ENCODE measurements at regions not wholly inside any gene's neighbourhood (a gene's known extent, or its start where the extent isn't known, plus 50 kb on each side); places are given as distances from the start of the nearest gene placed in this dataset.
"Not testable (repeated sequence)": the region's sequence is repeated elsewhere in the genome, so short reads cannot be mapped to it uniquely, and the experiment has no call there.

DNA sequence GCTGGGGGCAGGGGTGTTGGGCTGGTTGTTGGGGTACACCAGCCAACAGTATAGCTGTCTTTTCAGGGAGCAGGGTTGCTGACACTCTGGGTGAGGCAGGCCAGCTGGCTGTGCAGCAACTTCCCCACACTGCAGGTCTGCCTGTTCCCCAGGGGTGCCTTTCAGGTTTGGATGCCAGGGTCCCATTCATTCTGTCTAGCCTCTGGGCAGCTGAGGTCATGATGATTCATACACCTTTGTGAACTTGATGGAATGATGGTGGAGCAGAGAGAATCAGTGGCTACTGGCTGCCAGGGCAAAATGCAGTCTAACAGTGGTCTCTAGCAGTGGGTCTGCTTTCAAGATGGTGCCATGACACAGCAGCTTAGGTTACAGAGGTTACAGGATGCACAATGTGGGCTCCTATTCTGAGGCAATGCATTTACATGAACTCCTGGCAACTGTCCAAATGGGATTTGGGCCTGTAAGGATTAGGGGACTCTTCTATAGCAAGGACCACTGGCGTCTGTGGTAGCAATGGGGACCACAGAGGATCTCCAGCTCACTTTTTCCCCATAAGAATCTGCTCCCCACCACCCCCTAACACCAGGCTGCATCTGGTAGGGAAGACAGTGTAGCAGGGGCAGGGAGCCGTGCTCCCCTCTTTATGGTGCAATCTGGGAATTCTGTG lies 103.7 kb downstream of the FEM1C start:
- ATAC-seq, result no peak
- intact Hi-C loops (cut with DNase I, micrococcal nuclease), result no loop called here
- no peak for DNase-seq

- intact Hi-C loops (cut with DNase I, micrococcal nuclease), result no loop called here
- ATAC-seq (no peak), DNase-seq (no peak)
These were observed 104.9 kb downstream of the FEM1C start for GRCh38 chr5:115439639-115440038.

DNA sequence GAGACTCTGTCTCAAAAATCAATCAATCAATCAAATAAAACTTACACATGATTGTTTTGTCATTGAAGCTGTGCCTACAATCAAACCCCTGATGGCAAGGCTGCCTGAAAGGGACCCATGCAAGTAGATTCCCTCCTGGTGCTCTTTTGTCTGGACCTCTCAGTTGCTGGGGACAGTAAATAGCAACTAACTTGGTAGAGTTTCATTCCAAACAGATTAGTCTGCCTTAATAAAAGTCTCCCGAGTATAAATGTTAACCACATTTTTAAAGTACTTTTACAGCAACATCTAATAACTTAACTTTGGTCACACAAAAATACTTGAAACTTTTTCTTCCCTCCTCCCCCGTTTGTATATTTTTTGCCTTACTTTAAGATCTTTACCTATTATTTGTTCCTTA lies 105.5 kb downstream of the FEM1C start:
- ATAC-seq, result no peak
- no peak for DNase-seq
- intact Hi-C loops (cut with DNase I, micrococcal nuclease), result no loop called here

GRCh38 chr5:115435778-115436712 lies 108.5 kb downstream of the FEM1C start:
- no peak for ATAC-seq
- intact Hi-C loops (cut with DNase I, micrococcal nuclease), result no loop called here
- DNase-seq, result no peak

GRCh38 chr5:115435065-115435777 lies 109.4 kb downstream of the FEM1C start:
- no peak for ATAC-seq
- DNase-seq, result no peak
- intact Hi-C loops (cut with DNase I, micrococcal nuclease), result no loop called here

DNA sequence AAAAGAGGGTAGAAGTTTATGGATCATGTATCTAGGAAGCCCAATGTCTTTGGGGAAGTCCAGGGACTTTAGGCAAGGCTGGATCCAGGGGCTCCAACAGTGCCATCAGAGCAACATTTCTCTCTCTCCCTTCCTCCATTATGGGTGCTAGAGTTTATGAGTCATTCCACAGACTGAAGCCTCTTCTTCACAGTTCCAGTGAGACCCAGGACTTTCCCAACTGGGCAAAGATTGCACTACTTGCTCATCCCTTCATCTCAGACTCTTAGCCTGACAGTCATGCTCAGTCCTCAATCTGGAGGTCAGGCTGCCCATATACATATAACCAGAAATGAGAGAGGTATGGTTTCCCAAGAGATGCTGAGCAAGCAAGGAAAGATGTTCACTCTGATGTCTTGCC lies 110.7 kb downstream of the FEM1C start:
- intact Hi-C loops (cut with DNase I, micrococcal nuclease), result no loop called here
- no peak for DNase-seq
- ATAC-seq, result no peak

DNA sequence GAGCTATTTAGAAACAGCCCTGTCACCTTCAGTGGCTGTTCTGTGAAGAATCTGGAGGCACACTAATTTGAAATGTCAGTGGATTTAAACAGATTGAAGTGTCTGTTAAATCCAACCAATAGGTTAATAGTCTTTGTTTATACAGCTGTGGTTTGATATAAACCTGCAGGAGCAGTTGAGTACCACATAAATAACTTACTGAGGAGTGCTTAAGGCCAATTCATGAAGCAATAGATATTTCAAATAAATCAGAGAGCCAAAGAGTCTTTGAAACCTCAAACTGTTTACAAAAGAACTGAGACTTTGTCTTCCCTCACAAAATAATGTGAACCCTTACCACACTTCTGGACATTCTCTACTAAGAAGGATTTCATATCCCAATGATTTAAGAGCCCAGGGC lies 111.9 kb downstream of the FEM1C start:
- ATAC-seq, result no peak
- intact Hi-C loops (cut with DNase I, micrococcal nuclease), result no loop called here

GRCh38 chr5:115431116-115431515 lies 113.5 kb downstream of the FEM1C start:
- intact Hi-C loops (cut with DNase I, micrococcal nuclease), result no loop called here
- DNase-seq, result no peak
- ATAC-seq, result no peak

More for the DNA sequence above, 111.9 kb downstream of the FEM1C start:
- no peak for DNase-seq

- ATAC-seq (peak; percentile 42), DNase-seq (no peak)
- intact Hi-C loops (cut with DNase I, micrococcal nuclease), result no loop called here
These were observed 114.2 kb downstream of the FEM1C start for GRCh38 chr5:115430374-115430773.

DNA sequence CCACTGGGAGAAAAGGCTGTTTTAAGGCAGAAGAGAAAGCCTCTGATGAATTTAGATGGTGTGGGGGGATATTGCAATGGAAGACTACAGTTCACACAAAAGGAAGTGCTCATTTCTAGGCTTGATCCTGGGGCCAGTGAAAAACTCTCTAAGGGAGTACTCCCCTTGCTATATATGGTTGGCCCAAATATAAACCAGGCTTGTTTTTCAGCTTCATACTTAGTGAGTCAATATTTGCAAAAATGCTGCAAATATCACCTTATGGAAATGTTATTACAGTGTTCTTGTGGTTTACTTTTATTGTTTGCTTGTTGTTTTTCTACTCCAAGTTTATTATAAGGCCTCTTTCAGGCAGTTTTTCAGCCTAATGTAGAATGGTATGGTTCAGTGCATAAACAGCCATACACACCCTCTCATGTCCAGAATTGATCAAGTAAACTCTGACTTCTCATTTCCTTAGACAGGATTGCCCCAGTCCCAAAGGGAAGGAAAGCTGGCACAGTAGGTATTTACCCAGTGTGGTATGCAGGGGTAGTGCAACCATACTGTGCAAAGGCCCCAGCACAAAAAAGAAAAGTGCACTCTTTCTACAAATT lies 115.1 kb downstream of the FEM1C start:
- intact Hi-C loops (cut with DNase I, micrococcal nuclease), result loop anchor here in 1 of 2 donors (10.0 kb wide), 1 partner anchor 105 kb away; no protein-coding TSS in a partner anchor
- DNase-seq (no peak), ATAC-seq (peak; percentile 41)

DNA sequence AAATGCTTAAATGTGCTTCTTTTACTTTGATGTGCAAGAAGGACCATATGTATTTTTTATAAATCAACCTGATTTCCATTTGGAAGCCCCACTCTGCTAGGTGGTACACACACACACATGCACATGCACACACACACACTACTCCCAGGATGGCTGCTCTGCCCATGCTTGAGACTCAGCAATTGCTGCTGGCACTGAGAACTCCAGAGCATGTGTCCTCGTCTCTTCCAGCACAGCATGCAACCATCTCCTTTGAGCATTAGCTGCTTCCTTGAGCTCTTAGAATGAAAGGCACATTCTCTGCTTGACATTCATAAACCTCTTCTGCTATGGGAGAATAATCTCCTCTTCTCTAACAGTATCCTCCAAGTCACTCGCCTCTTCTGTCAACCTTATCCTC lies 115.9 kb downstream of the FEM1C start:
- ATAC-seq (no peak), DNase-seq (no peak)
- intact Hi-C loops (cut with DNase I, micrococcal nuclease), result loop anchor here in 1 of 2 donors (10.0 kb wide), 1 partner anchor 106 kb away; no protein-coding TSS in a partner anchor

GRCh38 chr5:115428248-115428647 lies 116.3 kb downstream of the FEM1C start:
- no peak for DNase-seq
- ATAC-seq, result no peak
- intact Hi-C loops (cut with DNase I, micrococcal nuclease), result loop anchor here in 1 of 2 donors (10.0 kb wide), 1 partner anchor 107 kb away; no protein-coding TSS in a partner anchor

DNA sequence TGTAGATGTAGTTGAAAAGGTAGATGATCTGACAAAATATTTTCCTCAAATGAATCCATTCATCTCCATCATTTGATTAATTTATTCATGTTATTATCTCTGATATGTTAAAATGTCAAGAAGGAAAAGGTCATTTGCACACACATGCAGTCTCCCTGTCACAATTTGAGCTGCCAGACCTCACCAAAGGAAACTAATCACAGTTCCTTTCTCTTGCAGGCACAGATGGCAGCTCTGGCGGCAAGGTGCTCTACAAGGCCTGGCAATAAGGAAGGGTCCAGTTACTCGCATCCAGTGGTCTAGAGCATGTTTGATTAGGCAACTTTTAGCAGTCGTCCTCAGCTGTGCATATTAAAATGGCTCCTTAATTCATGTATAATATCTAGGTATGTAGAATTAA lies 120.1 kb downstream of the FEM1C start:
- no peak for DNase-seq
- ATAC-seq, result no peak
- intact Hi-C loops (cut with DNase I, micrococcal nuclease), result loop anchor here in 1 of 2 donors (10.0 kb wide), 1 partner anchor 110 kb away; no protein-coding TSS in a partner anchor

DNA sequence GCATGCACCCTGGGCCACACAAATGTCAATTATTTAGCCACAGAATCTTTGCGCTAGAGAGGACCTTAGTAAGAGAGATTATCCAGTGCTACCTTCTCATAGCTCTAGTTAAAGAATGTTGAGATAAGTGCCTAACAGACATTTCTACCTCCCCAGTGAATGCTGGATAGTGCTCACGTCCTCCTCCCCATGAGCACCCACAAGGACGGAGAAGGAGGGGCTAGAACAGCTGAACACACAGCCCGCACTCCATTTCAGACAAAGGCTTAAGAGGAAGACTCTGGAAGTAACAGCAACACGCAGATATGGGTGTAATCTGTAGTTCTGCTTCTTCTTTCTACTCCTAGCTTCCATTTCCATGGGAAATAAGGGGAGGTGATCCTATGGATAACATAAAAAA lies 120.5 kb downstream of the FEM1C start:
- intact Hi-C loops (cut with DNase I, micrococcal nuclease), result loop anchor here in 1 of 2 donors (10.0 kb wide), 1 partner anchor 111 kb away; no protein-coding TSS in a partner anchor
- DNase-seq, result no peak
- no peak for ATAC-seq

- ATAC-seq (peak; percentile 78), DNase-seq (peak; percentile 63 to 77)
- intact Hi-C loops (cut with DNase I, micrococcal nuclease), result loop anchor here in 1 of 2 donors (10.0 kb wide), 1 partner anchor 111 kb away; no protein-coding TSS in a partner anchor
These were observed 121.0 kb downstream of the FEM1C start for GRCh38 chr5:115423541-115423940.

GRCh38 chr5:115423051-115423450 lies 121.5 kb downstream of the FEM1C start:
- no peak for ATAC-seq
- DNase-seq, result no peak
- intact Hi-C loops (cut with DNase I, micrococcal nuclease), result loop anchor here in 1 of 2 donors (10.0 kb wide), 1 partner anchor 112 kb away; no protein-coding TSS in a partner anchor

DNA sequence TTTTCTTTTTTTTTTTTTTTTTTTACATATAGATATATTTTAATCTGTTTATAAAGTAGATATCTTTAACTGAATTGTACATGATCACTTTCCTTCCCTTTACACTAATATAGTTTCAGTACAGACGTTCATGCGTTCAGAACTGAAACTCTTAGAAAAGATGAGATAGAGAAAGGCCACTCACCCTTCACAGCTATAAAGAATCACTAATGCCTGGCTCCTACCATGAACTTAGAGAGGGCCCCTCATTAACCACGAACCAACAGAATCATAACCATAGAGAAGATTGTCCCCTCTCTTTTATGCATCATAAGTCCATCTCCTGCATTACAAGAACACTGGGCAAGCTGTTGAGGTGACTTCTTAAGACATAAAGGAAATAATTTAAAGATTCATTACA lies 123.8 kb downstream of the FEM1C start:
- not testable (repeated sequence) for DNase-seq, ATAC-seq
- intact Hi-C loops (cut with DNase I, micrococcal nuclease), result loop anchor here in 1 of 2 donors (10.0 kb wide), 1 partner anchor 114 kb away; no protein-coding TSS in a partner anchor

DNA sequence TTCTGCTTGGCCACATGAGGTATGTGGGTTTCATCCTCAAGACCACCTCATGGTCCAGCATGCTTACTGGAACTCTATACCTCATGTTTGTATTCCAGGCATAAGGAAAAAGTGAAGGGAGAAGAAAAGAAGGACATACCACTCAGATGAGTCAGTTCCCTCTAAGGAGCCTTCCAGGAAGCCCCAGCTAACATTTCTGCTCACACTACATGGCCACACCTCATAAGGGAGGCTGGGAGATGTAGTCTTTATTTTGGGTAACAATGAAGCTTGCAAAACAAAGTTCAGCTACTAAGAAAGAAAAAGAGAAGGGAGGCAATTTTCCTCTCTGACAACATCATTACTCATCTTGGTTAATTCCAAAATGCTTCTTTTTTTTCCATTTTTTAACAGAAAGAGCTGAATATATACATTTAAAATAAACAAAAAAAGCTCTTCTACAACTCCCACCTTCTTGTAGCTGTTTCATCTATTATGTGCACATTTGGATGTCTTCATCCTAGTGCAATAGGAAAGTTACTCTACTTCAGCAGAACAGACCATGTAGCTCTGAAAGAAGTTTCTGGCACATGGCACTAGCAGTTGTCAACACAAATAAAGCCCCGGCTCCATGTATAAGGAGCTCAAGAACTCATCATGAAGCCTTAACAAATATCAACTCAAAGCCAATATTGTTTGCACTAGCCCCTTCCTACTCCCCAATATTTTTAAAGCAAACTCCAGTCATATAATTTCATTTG lies 123.6 kb upstream of the CCDC112 start:
- ATAC-seq, result peak; percentile 44
- intact Hi-C loops (cut with DNase I, micrococcal nuclease), result loop anchor here in 1 of 2 donors (10.0 kb wide), 1 partner anchor 115 kb away; no protein-coding TSS in a partner anchor
- no peak for DNase-seq
